Erythroblast (primary cell): ENCODE measurements at regions not wholly inside any gene's neighbourhood (a gene's known extent, or its start where the extent isn't known, plus 50 kb on each side); places are given as distances from the start of the nearest gene placed in this dataset.

ENCODE experiments used
- GATA1 ChIP-seq: IDR thresholded peaks from 2 replicates; pipeline ENCODE4 v1.6.1; 2011; ENCODE audit warnings: low read depth, mild to moderate bottlenecking, control low read depth, low read length, moderate library complexity
- POLR2A ChIP-seq: IDR thresholded peaks from 2 replicates; pipeline ENCODE4 v1.6.1; 2011; ENCODE audit warnings: mild to moderate bottlenecking, low read length

GRCh38 chr2:145015561-145015960 is 495.6 kb upstream of the ZEB2 start:
- no peak for TF ChIP-seq POLR2A
- TF ChIP-seq GATA1 = no peak
